Esophagus squamous epithelium (tissue), 5 donors: ENCODE measurements at regions not wholly inside any gene's neighbourhood (a gene's known extent, or its start where the extent isn't known, plus 50 kb on each side); places are given as distances from the start of the nearest gene placed in this dataset.

ENCODE experiments used
- DNase-seq: peaks from one replicate; lab custom pipeline; 2025; lab: John Stamatoyannopoulos, UW
- H3K27ac ChIP-seq, 4 donors: fragments of 200-600 bp; sonication (generic); one replicate each; pipeline ENCODE4 v1.5.1; 2016 to 2019; ENCODE audit warnings: mild to moderate bottlenecking in 1 of 4
- H3K27me3 ChIP-seq, 4 donors: fragments of 200-600 bp; sonication (generic); 1 replicate in 3 of 4; 2 replicates in 1 of 4; pipeline versions ENCODE4 v1.5.1 to v1.6.0; 2017 to 2021; ENCODE audit warnings: antibody characterized with exemption in 1 of 4
- H3K36me3 ChIP-seq, 3 donors: fragments of 200-600 bp; sonication (generic); one replicate each; pipeline ENCODE4 v1.5.1; 2016 to 2019
- H3K4me1 ChIP-seq, 3 donors: fragments of 200-600 bp; sonication (generic); one replicate each; pipeline ENCODE4 v1.5.1; 2017 to 2019
- H3K4me3 ChIP-seq, 4 donors: fragments of 200-600 bp; sonication (generic); 1 replicate in 3 of 4; 2 replicates in 1 of 4; pipeline ENCODE4 v1.5.1; 2016 to 2019; ENCODE audit warnings: mild to moderate bottlenecking in 2 of 4, moderate library complexity in 1 of 4
- H3K9me3 ChIP-seq, 3 donors: fragments of 200-600 bp; sonication (generic); one replicate each; pipeline ENCODE4 v1.5.1; 2016 to 2019
- POLR2A ChIP-seq, 4 donors: fragments of 450-650 bp; IDR thresholded peaks; one replicate each; pipeline ENCODE4 v1.6.1; 2017; ENCODE audit warnings: antibody characterized with exemption in 4 of 4, mild to moderate bottlenecking in 4 of 4, moderate library complexity in 3 of 4
- WGBS, 2 donors: methylation state at CpG; one replicate each; pipeline ENCODE4 v1.1.5; 2018; 5-methylcytosine and 5-hydroxymethylcytosine counted together
- intact Hi-C: fragments of 100-400 bp; cut with DNase I; formaldehyde crosslinking; loops from one replicate; pipeline ENCODE4 v1.15.0; 2022
- TF ChIP-seq, protein P1 (sequence below), 6 experiments: fragments of 450-650 bp in 4 of 6; fragments of 200-600 bp in 2 of 6; sonication (generic) in 2 of 6; IDR thresholded peaks; one replicate each; pipeline ENCODE4 v1.5.1; 2016 to 2019; ENCODE audit warnings: antibody characterized with exemption in 6 of 6, mild to moderate bottlenecking in 4 of 6, moderate library complexity in 4 of 6
- donor health status: DM: yes; HTN: yes; CAD: no.

- intact Hi-C loops, result loop anchor here (10.0 kb wide), 1 partner anchor 88 kb away; no protein-coding TSS in a partner anchor
- TF ChIP-seq, protein P1, sequence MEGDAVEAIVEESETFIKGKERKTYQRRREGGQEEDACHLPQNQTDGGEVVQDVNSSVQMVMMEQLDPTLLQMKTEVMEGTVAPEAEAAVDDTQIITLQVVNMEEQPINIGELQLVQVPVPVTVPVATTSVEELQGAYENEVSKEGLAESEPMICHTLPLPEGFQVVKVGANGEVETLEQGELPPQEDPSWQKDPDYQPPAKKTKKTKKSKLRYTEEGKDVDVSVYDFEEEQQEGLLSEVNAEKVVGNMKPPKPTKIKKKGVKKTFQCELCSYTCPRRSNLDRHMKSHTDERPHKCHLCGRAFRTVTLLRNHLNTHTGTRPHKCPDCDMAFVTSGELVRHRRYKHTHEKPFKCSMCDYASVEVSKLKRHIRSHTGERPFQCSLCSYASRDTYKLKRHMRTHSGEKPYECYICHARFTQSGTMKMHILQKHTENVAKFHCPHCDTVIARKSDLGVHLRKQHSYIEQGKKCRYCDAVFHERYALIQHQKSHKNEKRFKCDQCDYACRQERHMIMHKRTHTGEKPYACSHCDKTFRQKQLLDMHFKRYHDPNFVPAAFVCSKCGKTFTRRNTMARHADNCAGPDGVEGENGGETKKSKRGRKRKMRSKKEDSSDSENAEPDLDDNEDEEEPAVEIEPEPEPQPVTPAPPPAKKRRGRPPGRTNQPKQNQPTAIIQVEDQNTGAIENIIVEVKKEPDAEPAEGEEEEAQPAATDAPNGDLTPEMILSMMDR (IDR thresholded peaks at IDR 0.05), result no peak
- no peak for TF ChIP-seq POLR2A (IDR thresholded peaks at IDR 0.05)
- no peaks in the 10 kb centered on the region for H3K9me3 ChIP-seq
- no peak for DNase-seq
- H3K36me3 ChIP-seq, result no peaks in the 10 kb centered on the region
- WGBS, 2 donors, result 36 to 52% methylated on average over 3 of the region's 3 CpGs
- no peak overlapping the region for H3K27ac ChIP-seq
- H3K27me3 ChIP-seq, result no peaks in the 10 kb centered on the region
- no peak overlapping the region for H3K4me3 ChIP-seq
- no peaks in the 10 kb centered on the region for H3K4me1 ChIP-seq
These were observed 155.0 kb downstream of the QDPR start for GRCh38 chr4:17356926-17357325.

DNA sequence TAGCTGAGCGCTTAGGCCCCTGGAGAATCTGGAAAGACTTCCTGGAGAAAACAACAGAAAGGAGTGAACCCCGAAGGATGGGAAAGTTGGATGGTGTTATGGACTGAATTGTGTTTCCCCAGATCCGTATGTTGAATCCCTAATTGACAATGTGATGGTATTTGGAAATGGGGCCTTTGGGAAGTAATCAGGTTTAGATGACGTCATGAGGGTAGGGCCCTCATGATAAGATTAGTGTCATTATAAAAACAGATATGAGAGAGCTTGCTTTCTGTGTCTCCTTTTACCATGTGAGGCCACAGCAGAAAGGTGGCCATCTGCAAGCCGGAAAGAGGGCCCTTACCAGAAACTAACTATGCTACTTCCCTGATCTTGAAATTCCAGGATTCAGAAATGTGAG is 159.5 kb downstream of the QDPR start:
- no peak for TF ChIP-seq POLR2A (IDR thresholded peaks at IDR 0.05)
- TF ChIP-seq, protein P1 (IDR thresholded peaks at IDR 0.05), result no peak
- 83 to 90% methylated on average over 5 of the region's 5 CpGs for WGBS, 2 donors
- intact Hi-C loops, result loop anchor here (10.0 kb wide), 1 partner anchor 92 kb away; no protein-coding TSS in a partner anchor

GRCh38 chr4:17347445-17347844 is 164.4 kb downstream of the QDPR start:
- no peak overlapping the region for H3K27ac ChIP-seq
- no peak for DNase-seq
- TF ChIP-seq, protein P1 (IDR thresholded peaks at IDR 0.05), result peak in 4 of 6 experiments; percentile 36 to 68 (median 44)
- no peak for TF ChIP-seq POLR2A (IDR thresholded peaks at IDR 0.05)
- H3K36me3 ChIP-seq, result no peaks in the 10 kb centered on the region
- no peaks in the 10 kb centered on the region for H3K9me3 ChIP-seq
- intact Hi-C loops, result no loop called here
- 70 to 76% methylated on average over 2 of the region's 2 CpGs for WGBS, 2 donors
- H3K4me3 ChIP-seq, result no peak overlapping the region
- no peaks in the 10 kb centered on the region for H3K27me3 ChIP-seq
- H3K4me1 ChIP-seq, result no peaks in the 10 kb centered on the region

More for the DNA sequence above, 159.5 kb downstream of the QDPR start:
- DNase-seq, result no peak
- H3K4me1 ChIP-seq, result no peaks in the 10 kb centered on the region
- H3K36me3 ChIP-seq, result no peaks in the 10 kb centered on the region
- no peak overlapping the region for H3K27ac ChIP-seq
- H3K4me3 ChIP-seq, result no peak overlapping the region
- no peaks in the 10 kb centered on the region for H3K9me3 ChIP-seq
- H3K27me3 ChIP-seq, result no peaks in the 10 kb centered on the region

DNA sequence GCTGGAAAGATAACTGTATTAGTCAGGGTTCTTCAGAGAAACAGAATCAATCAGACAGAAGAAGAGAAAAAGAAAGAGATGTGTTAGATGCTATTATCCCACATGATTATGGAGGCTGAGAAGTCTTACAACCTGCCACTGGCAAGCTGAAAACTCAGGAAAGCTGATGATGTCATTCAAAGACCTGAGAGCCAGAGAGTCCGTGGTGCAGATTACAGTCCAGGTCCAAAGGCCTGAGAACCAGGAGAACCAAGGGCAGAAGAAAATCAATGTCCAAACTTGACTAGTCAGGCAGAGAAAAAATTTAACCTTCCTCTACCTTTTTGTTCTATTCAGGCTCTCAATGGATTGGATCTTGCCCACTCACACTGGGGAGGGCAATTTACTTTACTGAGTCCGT is 172.5 kb downstream of the QDPR start:
- no peak for TF ChIP-seq POLR2A (IDR thresholded peaks at IDR 0.05)
- TF ChIP-seq, protein P1 (IDR thresholded peaks at IDR 0.05), result no peak
- DNase-seq, result no peak
- Histone ChIP-seq H3K4me1 (peaks cover 0 to 17% (median 0%) of the 10 kb centered on the region in 3 donors), H3K4me3 (no peak overlapping the region), H3K27me3 (no peaks in the 10 kb centered on the region), H3K36me3 (no peaks in the 10 kb centered on the region), H3K9me3 (no peaks in the 10 kb centered on the region), H3K27ac (no peak overlapping the region)
- intact Hi-C loops, result no loop called here
- WGBS, 2 donors, result 90 to 91% methylated on average over 2 of the region's 2 CpGs

DNA sequence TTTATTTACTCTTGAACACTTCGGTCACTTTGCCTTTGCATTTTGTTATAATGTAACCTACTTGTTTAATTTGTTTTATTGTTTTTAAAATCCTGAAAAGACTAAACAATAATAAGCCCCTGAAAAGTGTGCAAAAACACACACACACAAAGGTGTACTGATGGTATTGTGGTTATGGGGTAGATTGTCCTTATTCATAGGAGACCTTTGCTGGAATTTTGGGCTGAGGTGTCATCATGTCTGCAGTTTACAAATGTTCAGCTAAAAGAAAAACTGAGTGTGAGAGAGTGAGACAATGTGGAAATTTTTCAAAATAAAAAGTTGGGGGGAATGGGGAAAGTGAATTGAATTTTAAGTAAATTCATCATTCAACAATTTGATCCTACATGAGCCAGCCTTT is 174.9 kb downstream of the QDPR start:
- TF ChIP-seq, protein P1 (IDR thresholded peaks at IDR 0.05), result no peak
- TF ChIP-seq POLR2A (IDR thresholded peaks at IDR 0.05), result no peak
- peak overlapping the region in 2 of 4 donors; percentile 29 to 32 for H3K27ac ChIP-seq
- no peaks in the 10 kb centered on the region for H3K27me3 ChIP-seq
- H3K36me3 ChIP-seq, result no peaks in the 10 kb centered on the region
- no peaks in the 10 kb centered on the region for H3K9me3 ChIP-seq
- 40 to 47% methylated on average over 1 of the region's 1 CpG for WGBS, 2 donors
- no peak for DNase-seq
- no peak overlapping the region for H3K4me3 ChIP-seq
- peaks cover 0 to 17% (median 0%) of the 10 kb centered on the region in 3 donors for H3K4me1 ChIP-seq
- intact Hi-C loops, result no loop called here
